CD4-positive, alpha-beta T cell treated with Interferon gamma for 1 hour (primary cell): ENCODE measurements at regions not wholly inside any gene's neighbourhood (a gene's known extent, or its start where the extent isn't known, plus 50 kb on each side); places are given as distances from the start of the nearest gene placed in this dataset.
"Not testable (repeated sequence)": the region's sequence is repeated elsewhere in the genome, so short reads cannot be mapped to it uniquely, and the experiment has no call there.

Experiments
- DNase-seq: peaks from one replicate; pipeline ENCODE4 v3.0.0-alpha.2; 2020

GRCh38 chr2:83487451-83487850 is 971.6 kb downstream of the SUCLG1 start:
- DNase-seq, result no peak

GRCh38 chr2:83481436-83481835 is 977.6 kb downstream of the SUCLG1 start:
- no peak for DNase-seq

- no peak for DNase-seq
These were observed 981.0 kb downstream of the SUCLG1 start for GRCh38 chr2:83478037-83478436.

GRCh38 chr2:83475371-83475770 is 983.7 kb downstream of the SUCLG1 start:
- no peak for DNase-seq

- DNase-seq, result no peak
These were observed 987.4 kb downstream of the SUCLG1 start for GRCh38 chr2:83471655-83472054.

GRCh38 chr2:83470928-83471327 is 988.2 kb downstream of the SUCLG1 start:
- DNase-seq, result no peak

- DNase-seq, result no peak
These were observed 994.6 kb downstream of the SUCLG1 start for GRCh38 chr2:83464444-83464843.

- no peak for DNase-seq
These were observed 996.2 kb downstream of the SUCLG1 start for GRCh38 chr2:83462881-83463280.

GRCh38 chr2:83461135-83461534 is 997.9 kb downstream of the SUCLG1 start:
- DNase-seq, result no peak

- DNase-seq, result no peak
These were observed 999.6 kb downstream of the SUCLG1 start for GRCh38 chr2:83459456-83459855.

- DNase-seq, result no peak
These were observed 1023.1 kb downstream of the SUCLG1 start for GRCh38 chr2:83435989-83436388.

- DNase-seq, result no peak
These were observed 1038.1 kb downstream of the SUCLG1 start for GRCh38 chr2:83420993-83421392.

GRCh38 chr2:83394134-83394904 is 1064.8 kb downstream of the SUCLG1 start:
- no peak for DNase-seq

- no peak for DNase-seq
These were observed 1070.3 kb downstream of the SUCLG1 start for GRCh38 chr2:83388804-83389203.

GRCh38 chr2:83386549-83386948 is 1072.5 kb downstream of the SUCLG1 start:
- DNase-seq, result no peak

- DNase-seq, result no peak
These were observed 1080.2 kb downstream of the SUCLG1 start for GRCh38 chr2:83378921-83379320.

- no peak for DNase-seq
These were observed 1082.3 kb downstream of the SUCLG1 start for GRCh38 chr2:83376731-83377130.

GRCh38 chr2:83370419-83370762 is 1088.7 kb downstream of the SUCLG1 start:
- no peak for DNase-seq

GRCh38 chr2:83369601-83370418 is 1089.3 kb downstream of the SUCLG1 start:
- DNase-seq, result no peak

- no peak for DNase-seq
These were observed 1090.2 kb downstream of the SUCLG1 start for GRCh38 chr2:83368916-83369315.

- no peak for DNase-seq
These were observed 1090.6 kb downstream of the SUCLG1 start for GRCh38 chr2:83368461-83368860.

- DNase-seq, result no peak
These were observed 1093.6 kb downstream of the SUCLG1 start for GRCh38 chr2:83365476-83365875.

- no peak for DNase-seq
These were observed 1094.8 kb downstream of the SUCLG1 start for GRCh38 chr2:83364264-83364663.

- DNase-seq, result not testable (repeated sequence)
These were observed 1095.9 kb downstream of the SUCLG1 start for GRCh38 chr2:83363138-83363537.
